Kidney epithelial cell (primary cell): ENCODE measurements at regions not wholly inside any gene's neighbourhood (a gene's known extent, or its start where the extent isn't known, plus 50 kb on each side); places are given as distances from the start of the nearest gene placed in this dataset.
A peak's percentile ranks its signal among the peaks of the same experiment; 100 is the strongest.

ENCODE experiments used
- DNase-seq: peaks from one replicate; pipeline ENCODE4 v3.0.0-alpha.2; 2010; ENCODE audit warnings: low read depth
- H3K27me3 ChIP-seq: 2 replicates; pipeline ENCODE4 v1.6.0; 2011; ENCODE audit warnings: low read length; ENCODE audit not compliant: control insufficient read depth, insufficient read depth
- H3K36me3 ChIP-seq: 2 replicates; pipeline ENCODE4 v1.5.1; 2011; ENCODE audit warnings: low read length; ENCODE audit not compliant: control insufficient read depth, insufficient read depth
- H3K4me3 ChIP-seq: 2 replicates; pipeline ENCODE4 v1.5.1; 2011; ENCODE audit warnings: low read depth, mild to moderate bottlenecking, control low read depth, low read length
- CTCF ChIP-seq: IDR thresholded peaks from 2 replicates; pipeline ENCODE4 v1.5.1; 2011; ENCODE audit warnings: mild to moderate bottlenecking, moderate library complexity, low read length, control low read depth, inconsistent platforms; ENCODE audit not compliant: insufficient read depth, poor library complexity, severe bottlenecking

- no peak for TF ChIP-seq CTCF
Observed at GRCh38 chr6:99022039-99022609, 74.4 kb upstream of the FBXL4 start.

GRCh38 chr6:99019381-99019780, 71.6 kb upstream of the FBXL4 start:
- DNase-seq: peak; percentile 51
- H3K36me3 ChIP-seq: no peaks in the 10 kb centered on the region

More at GRCh38 chr6:99022039-99022609, 74.4 kb upstream of the FBXL4 start:
- Histone ChIP-seq H3K36me3 (no peaks in the 10 kb centered on the region), H3K27me3 (no peaks in the 10 kb centered on the region), H3K4me3 (no peak overlapping the region)
- no peak for DNase-seq

GRCh38 chr6:99017150-99017549, 69.4 kb upstream of the FBXL4 start:
- no peak overlapping the region for H3K4me3 ChIP-seq
- no peaks in the 10 kb centered on the region for H3K27me3 ChIP-seq
- no peak for TF ChIP-seq CTCF
- DNase-seq: no peak
- no peaks in the 10 kb centered on the region for H3K36me3 ChIP-seq

More at GRCh38 chr6:99019381-99019780, 71.6 kb upstream of the FBXL4 start:
- Histone ChIP-seq H3K4me3 (no peak overlapping the region), H3K27me3 (no peaks in the 10 kb centered on the region)
- no peak for TF ChIP-seq CTCF

GRCh38 chr6:99016355-99016754, 68.6 kb upstream of the FBXL4 start:
- no peak for TF ChIP-seq CTCF
- no peaks in the 10 kb centered on the region for H3K27me3 ChIP-seq
- H3K36me3 ChIP-seq: no peaks in the 10 kb centered on the region
- no peak overlapping the region for H3K4me3 ChIP-seq
- DNase-seq: peak; percentile 37

DNA sequence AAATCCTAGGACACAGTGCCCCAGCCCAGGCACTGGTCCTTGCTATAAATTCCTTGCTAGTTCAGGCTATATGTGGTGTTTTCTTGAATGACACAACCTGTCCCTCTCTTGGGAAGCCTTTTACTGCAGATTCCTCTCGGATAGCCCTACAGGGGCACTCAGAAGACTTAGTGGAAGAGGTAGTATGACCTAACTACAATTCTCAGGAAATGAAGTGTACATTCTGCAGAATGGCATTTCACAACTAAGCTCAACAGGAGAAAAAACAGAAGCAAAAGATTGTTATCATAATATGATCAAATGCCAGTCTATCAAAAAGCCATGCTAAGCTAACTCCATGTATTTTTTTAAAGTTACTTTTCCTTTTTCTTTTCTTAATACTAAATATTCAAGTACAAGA, 66.3 kb upstream of the FBXL4 start:
- no peak for TF ChIP-seq CTCF
- H3K27me3 ChIP-seq: no peaks in the 10 kb centered on the region
- no peaks in the 10 kb centered on the region for H3K36me3 ChIP-seq
- H3K4me3 ChIP-seq: no peak overlapping the region
- no peak for DNase-seq

GRCh38 chr6:99013661-99014060, 65.9 kb upstream of the FBXL4 start:
- Histone ChIP-seq H3K4me3 (no peak overlapping the region), H3K27me3 (no peaks in the 10 kb centered on the region), H3K36me3 (no peaks in the 10 kb centered on the region)
- no peak for TF ChIP-seq CTCF
- no peak for DNase-seq
